Lower lobe of right lung (tissue), 2 donors: ENCODE measurements at regions not wholly inside any gene's neighbourhood (a gene's known extent, or its start where the extent isn't known, plus 50 kb on each side); places are given as distances from the start of the nearest gene placed in this dataset.

ENCODE experiments used
- ATAC-seq, 2 donors: fragments of 200-7000 bp; cut with Tn5 transposase; one replicate each; pipeline ENCODE4 v1.9.1; 2020 to 2022; ENCODE audit warnings: mild to moderate bottlenecking in 2 of 2, moderate library complexity in 2 of 2
- DNase-seq: peaks from one replicate; pipeline ENCODE4 v3.0.0-alpha.2; 2020
- H3K27ac ChIP-seq: fragments of 200-600 bp; one replicate; pipeline ENCODE4 v1.8.0; 2022
- H3K27me3 ChIP-seq: fragments of 200-600 bp; one replicate; pipeline ENCODE4 v1.8.0; 2022; ENCODE audit warnings: low read depth
- H3K36me3 ChIP-seq: fragments of 200-600 bp; one replicate; pipeline ENCODE4 v1.8.0; 2022; ENCODE audit warnings: mild to moderate bottlenecking
- H3K4me1 ChIP-seq: fragments of 200-600 bp; one replicate; pipeline ENCODE4 v1.8.0; 2022
- H3K4me3 ChIP-seq: fragments of 200-600 bp; one replicate; pipeline ENCODE4 v1.8.0; 2022; ENCODE audit warnings: mild to moderate bottlenecking
- H3K9me3 ChIP-seq: fragments of 200-600 bp; one replicate; pipeline ENCODE4 v1.8.0; 2022
- CTCF ChIP-seq: fragments of 200-600 bp; IDR thresholded peaks from one replicate; pipeline ENCODE4 v1.8.0; 2022; ENCODE audit warnings: antibody characterized with exemption, mild to moderate bottlenecking
- intact Hi-C: fragments of 100-400 bp; cut with DNase I; formaldehyde crosslinking; loops from one replicate; pipeline ENCODE4 v1.11.0; 2022
- donor health status: DM: no; HTN: yes; CAD: no; lungs with severe emphysema.

- no peaks in the 10 kb centered on the region for H3K27me3 ChIP-seq
- DNase-seq: no peak
- no peak overlapping the region for H3K4me3 ChIP-seq
- intact Hi-C loops: no loop called here
- no peaks in the 10 kb centered on the region for H3K4me1 ChIP-seq
- no peaks in the 10 kb centered on the region for H3K36me3 ChIP-seq
- H3K9me3 ChIP-seq: no peaks in the 10 kb centered on the region
- H3K27ac ChIP-seq: no peak overlapping the region
- TF ChIP-seq CTCF: no peak
- no peak for ATAC-seq
Measured at GRCh38 chr11:133600306-133600705, 68.0 kb upstream of the OPCML start.

- H3K27me3 ChIP-seq: no peaks in the 10 kb centered on the region
- no peak overlapping the region for H3K4me3 ChIP-seq
- no peak for ATAC-seq
- no peaks in the 10 kb centered on the region for H3K4me1 ChIP-seq
- intact Hi-C loops: no loop called here
- no peak for TF ChIP-seq CTCF
- H3K27ac ChIP-seq: no peak overlapping the region
- no peaks in the 10 kb centered on the region for H3K36me3 ChIP-seq
- no peaks in the 10 kb centered on the region for H3K9me3 ChIP-seq
- no peak for DNase-seq
Measured at GRCh38 chr11:133598906-133599305, 66.6 kb upstream of the OPCML start.

- no peaks in the 10 kb centered on the region for H3K9me3 ChIP-seq
- no peak overlapping the region for H3K27ac ChIP-seq
- DNase-seq: no peak
- intact Hi-C loops: no loop called here
- H3K4me1 ChIP-seq: no peaks in the 10 kb centered on the region
- ATAC-seq: no peak
- H3K27me3 ChIP-seq: no peaks in the 10 kb centered on the region
- no peaks in the 10 kb centered on the region for H3K36me3 ChIP-seq
- no peak overlapping the region for H3K4me3 ChIP-seq
- no peak for TF ChIP-seq CTCF
Measured at GRCh38 chr11:133597236-133597635, 64.9 kb upstream of the OPCML start.

GRCh38 chr11:133595998-133596590 lies 63.8 kb upstream of the OPCML start:
- TF ChIP-seq CTCF: no peak
- DNase-seq: no peak
- no peak for ATAC-seq
- intact Hi-C loops: no loop called here
- no peaks in the 10 kb centered on the region for H3K9me3 ChIP-seq
- no peak overlapping the region for H3K4me3 ChIP-seq
- no peaks in the 10 kb centered on the region for H3K4me1 ChIP-seq
- H3K27ac ChIP-seq: no peak overlapping the region
- no peaks in the 10 kb centered on the region for H3K27me3 ChIP-seq
- H3K36me3 ChIP-seq: no peaks in the 10 kb centered on the region

- Histone ChIP-seq H3K4me1 (no peaks in the 10 kb centered on the region), H3K9me3 (no peaks in the 10 kb centered on the region), H3K27me3 (no peaks in the 10 kb centered on the region), H3K4me3 (no peak overlapping the region), H3K36me3 (no peaks in the 10 kb centered on the region), H3K27ac (no peak overlapping the region)
- ATAC-seq (no peak), DNase-seq (no peak)
- no peak for TF ChIP-seq CTCF
- intact Hi-C loops: no loop called here
Measured at GRCh38 chr11:133593036-133593435, 60.7 kb upstream of the OPCML start.
